ENCODE measurements at regions not wholly inside any gene's neighbourhood (a gene's known extent, or its start where the extent isn't known, plus 50 kb on each side); places are given as distances from the start of the nearest gene placed in this dataset.

DNA sequence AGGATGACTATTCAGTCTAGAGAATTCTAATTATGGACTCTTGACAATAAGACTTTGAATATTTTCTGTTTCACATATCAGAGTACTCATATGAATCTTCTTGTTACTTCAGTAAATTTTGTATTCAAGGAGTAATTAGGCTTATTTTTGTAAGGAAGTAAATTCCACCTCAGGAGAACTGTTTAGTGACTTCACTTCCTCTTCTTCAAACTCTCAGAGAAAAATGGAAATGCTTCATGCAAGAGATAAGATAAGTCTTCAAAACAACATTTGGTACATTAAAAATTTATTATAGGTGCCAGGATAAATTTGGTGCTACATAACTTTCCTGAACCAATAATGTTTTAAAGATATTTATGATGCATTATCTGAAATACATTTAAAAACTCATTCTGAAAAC lies 1421.9 kb downstream of the PCDH7 start:
- H3K27ac ChIP-seq (ENCODE audit: low read length) = no peak overlapping the region
- ChIA-PET POLR2A (no interaction called here), CTCF (no interaction called here)
- no peaks in the 10 kb centered on the region for H3K9me3 ChIP-seq (ENCODE audit: control insufficient read depth, insufficient read depth, low read depth, low read length)
- H3K27me3 ChIP-seq (ENCODE audit: control insufficient read depth, insufficient read depth, low read length) = no peaks in the 10 kb centered on the region
- no peak overlapping the region for H3K4me3 ChIP-seq (ENCODE audit: low read depth in 2 of 2, low read length in 2 of 2)
- no peaks in the 10 kb centered on the region for H3K4me1 ChIP-seq (ENCODE audit: control insufficient read depth, insufficient read depth, low read length)
- ATAC-seq = no peak
- TF ChIP-seq POLR2AphosphoS5 (IDR thresholded peaks at IDR 0.05; ENCODE audit: low read depth, low read length) (no peak), REST (IDR thresholded peaks at IDR 0.05; ENCODE audit: insufficient read depth in 1 of 2, low read depth in 2 of 2, low read length in 1 of 2) (no peak)
- intact Hi-C loops (cut with micrococcal nuclease; ENCODE audit: unreplicated experiment) = no loop called here
- no peaks in the 10 kb centered on the region for H3K36me3 ChIP-seq (ENCODE audit: control insufficient read depth, insufficient read depth, low read length)
- no TSS peak for BruUV-seq (replicated peaks)
- in situ Hi-C loops (cut with HindIII; ENCODE audit: low pct_unique_long_range_greater_than_20kb, low sequenced_read_pairs) = no loop called here
- DNase-seq (ENCODE audit: low read depth, low spot score) = no peak

DNA sequence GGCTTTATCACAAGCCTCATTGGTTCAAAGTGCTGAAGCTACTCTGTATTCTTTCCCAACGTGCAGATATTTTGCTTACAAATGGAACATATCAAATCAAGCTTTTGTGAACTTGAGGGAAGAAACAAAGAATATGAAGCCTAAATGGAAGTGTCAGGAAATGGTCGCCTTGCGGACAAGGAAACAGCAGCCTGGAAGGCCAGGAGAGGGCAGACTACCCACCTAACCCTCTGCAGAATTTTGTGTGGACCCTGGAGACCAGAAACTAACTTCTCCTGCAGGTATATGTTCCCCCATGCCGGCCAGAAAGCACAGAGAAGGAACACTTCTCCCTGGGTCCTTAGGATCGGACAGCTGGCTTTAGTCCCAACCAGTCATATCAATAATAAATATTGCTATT lies 1425.8 kb downstream of the PCDH7 start:
- H3K27me3 ChIP-seq (ENCODE audit: control insufficient read depth, insufficient read depth, low read length) = no peaks in the 10 kb centered on the region
- no TSS peak for BruUV-seq (replicated peaks)
- H3K9me3 ChIP-seq (ENCODE audit: control insufficient read depth, insufficient read depth, low read depth, low read length) = no peaks in the 10 kb centered on the region
- no peak for ATAC-seq
- TF ChIP-seq TCF7L2 (IDR thresholded peaks at IDR 0.05; ENCODE audit: low read depth, low read length) = no peak
- TF ChIP-seq SIN3A (IDR thresholded peaks at IDR 0.05; ENCODE audit: borderline replicate concordance, insufficient read depth, low read depth, low read length) = no peak
- no peak for TF ChIP-seq POLR2AphosphoS5 (IDR thresholded peaks at IDR 0.05; ENCODE audit: low read depth, low read length)
- TF ChIP-seq REST (IDR thresholded peaks at IDR 0.05; ENCODE audit: insufficient read depth in 1 of 2, low read depth in 2 of 2, low read length in 1 of 2) = no peak
- TF ChIP-seq CTCF (IDR thresholded peaks at IDR 0.05) = no peak
- no peaks in the 10 kb centered on the region for H3K36me3 ChIP-seq (ENCODE audit: control insufficient read depth, insufficient read depth, low read length)
- no peaks in the 10 kb centered on the region for H3K4me1 ChIP-seq (ENCODE audit: control insufficient read depth, insufficient read depth, low read length)
- CTCF ChIA-PET = no interaction called here
- intact Hi-C loops (cut with micrococcal nuclease; ENCODE audit: unreplicated experiment) (no loop called here), in situ Hi-C loops (cut with HindIII; ENCODE audit: low pct_unique_long_range_greater_than_20kb, low sequenced_read_pairs) (no loop called here)
- no peak overlapping the region for H3K4me3 ChIP-seq (ENCODE audit: low read depth in 2 of 2, low read length in 2 of 2)
- H3K27ac ChIP-seq (ENCODE audit: low read length) = no peak overlapping the region
- no peak for DNase-seq (ENCODE audit: low read depth, low spot score)
- POLR2A ChIA-PET = no interaction called here

All from Panc1 (cell line).